Hippocampal formation (tissue), 2 donors: ENCODE measurements at regions not wholly inside any gene's neighbourhood (a gene's known extent, or its start where the extent isn't known, plus 50 kb on each side); places are given as distances from the start of the nearest gene placed in this dataset.

Experiments
- DNase-seq, 2 donors: peaks; one replicate each; lab custom pipeline; 2025; lab: John Stamatoyannopoulos, UW

DNA sequence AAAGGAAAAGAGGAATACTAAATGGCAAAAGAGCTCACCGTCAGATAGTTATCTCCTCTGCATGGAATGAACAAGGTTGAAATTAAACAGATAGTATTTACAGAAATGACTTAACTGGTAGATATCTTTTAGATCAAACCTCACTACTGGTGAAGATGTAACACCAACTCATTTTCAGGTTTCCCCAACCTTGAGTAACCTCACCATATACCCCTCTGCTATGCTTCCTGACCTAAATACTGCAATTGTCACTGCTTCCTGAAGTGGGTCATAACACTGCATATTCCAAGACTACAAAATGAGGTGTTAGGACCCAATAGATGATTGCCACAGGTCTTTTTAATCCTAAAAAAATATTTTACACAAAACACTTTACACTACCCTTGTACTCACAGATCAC lies 76.3 kb upstream of the PLEKHA5 start:
- DNase-seq: no peak

GRCh38 chr12:19054035-19054434 lies 75.5 kb upstream of the PLEKHA5 start:
- no peak for DNase-seq

- no peak for DNase-seq
Observed at GRCh38 chr12:19055589-19055988, 73.9 kb upstream of the PLEKHA5 start.

DNA sequence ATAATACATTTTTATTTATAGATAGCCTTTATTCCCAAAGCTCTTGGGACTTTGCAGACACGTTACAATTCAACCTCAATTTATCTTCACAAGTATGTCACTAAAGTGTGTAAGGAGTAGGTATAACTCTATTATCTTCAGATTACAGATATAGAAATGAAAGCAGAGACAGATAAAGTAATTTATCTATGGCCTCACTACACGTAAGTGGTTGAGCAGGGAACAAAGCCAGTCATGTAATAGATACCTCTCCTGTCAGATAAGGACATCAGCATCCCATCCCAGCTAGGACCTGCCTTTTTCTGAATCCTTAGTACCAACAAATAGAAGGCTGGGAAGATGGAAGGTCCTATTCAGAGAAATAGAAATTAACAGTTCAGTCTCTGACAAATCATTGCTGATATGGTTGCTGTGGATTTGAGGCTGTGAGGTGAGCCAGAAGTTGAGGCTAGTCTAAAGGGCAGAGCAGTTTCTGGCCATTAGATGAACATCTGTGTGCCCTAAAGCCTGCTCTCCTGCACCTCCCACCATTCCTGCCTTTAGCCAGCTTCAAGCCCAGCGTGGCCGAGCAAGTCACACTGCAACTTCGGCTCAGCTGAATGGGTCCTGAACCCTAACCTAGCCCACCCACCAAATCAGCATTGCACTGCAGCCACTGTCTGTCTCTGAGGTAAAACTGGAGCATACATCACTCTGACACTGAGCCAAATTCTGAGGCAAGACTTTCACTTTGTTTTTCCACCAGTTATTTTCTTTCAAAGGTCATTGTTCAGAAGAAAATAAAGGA lies 71.1 kb upstream of the PLEKHA5 start:
- no peak for DNase-seq

DNA sequence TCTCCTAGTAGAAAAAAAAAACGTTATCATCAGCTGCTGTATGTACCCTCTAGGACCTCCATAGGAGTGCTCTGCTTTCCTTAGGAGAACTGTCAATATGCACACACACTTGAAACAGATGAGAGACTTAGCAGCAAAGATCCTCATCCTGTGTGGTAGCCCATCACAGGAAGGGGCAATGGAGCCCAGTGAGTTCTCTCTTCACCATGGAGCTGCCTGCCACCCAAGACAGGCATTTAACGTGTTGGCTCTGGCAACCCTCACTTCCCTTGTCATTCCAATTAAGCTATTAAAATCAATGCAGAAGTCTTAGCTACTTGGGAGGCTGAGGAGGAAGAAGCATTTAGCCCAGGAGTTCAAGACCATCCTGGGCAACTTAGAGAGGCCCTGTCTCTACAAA lies 64.8 kb upstream of the PLEKHA5 start:
- no peak for DNase-seq

GRCh38 chr12:19065223-19065622 lies 64.3 kb upstream of the PLEKHA5 start:
- no peak for DNase-seq

DNA sequence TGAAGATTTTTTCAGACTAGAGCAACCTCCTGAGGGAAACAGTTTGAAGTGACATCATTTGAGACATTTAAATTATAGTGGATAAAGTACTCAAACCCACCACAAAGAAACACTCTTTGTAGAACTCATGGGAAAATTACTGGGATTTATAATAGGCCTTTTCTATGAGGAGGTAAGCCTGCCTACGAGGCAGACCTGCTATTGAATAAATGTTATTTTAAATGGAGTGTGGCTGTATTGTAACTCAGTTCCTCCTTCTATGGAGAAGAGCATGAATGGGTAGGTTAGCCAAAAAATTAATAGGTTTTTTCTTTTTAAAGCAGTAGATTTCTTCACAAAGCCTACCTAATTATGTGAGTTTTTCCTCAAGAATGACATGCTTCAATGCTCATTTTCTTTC lies 63.7 kb upstream of the PLEKHA5 start:
- DNase-seq: no peak

- no peak for DNase-seq
Observed at GRCh38 chr12:19066475-19067001, 63.0 kb upstream of the PLEKHA5 start.

GRCh38 chr12:19068137-19068536 lies 61.4 kb upstream of the PLEKHA5 start:
- no peak for DNase-seq

GRCh38 chr12:19070341-19070740 lies 59.2 kb upstream of the PLEKHA5 start:
- DNase-seq: no peak

GRCh38 chr12:19074700-19075099 lies 54.8 kb upstream of the PLEKHA5 start:
- no peak for DNase-seq

DNA sequence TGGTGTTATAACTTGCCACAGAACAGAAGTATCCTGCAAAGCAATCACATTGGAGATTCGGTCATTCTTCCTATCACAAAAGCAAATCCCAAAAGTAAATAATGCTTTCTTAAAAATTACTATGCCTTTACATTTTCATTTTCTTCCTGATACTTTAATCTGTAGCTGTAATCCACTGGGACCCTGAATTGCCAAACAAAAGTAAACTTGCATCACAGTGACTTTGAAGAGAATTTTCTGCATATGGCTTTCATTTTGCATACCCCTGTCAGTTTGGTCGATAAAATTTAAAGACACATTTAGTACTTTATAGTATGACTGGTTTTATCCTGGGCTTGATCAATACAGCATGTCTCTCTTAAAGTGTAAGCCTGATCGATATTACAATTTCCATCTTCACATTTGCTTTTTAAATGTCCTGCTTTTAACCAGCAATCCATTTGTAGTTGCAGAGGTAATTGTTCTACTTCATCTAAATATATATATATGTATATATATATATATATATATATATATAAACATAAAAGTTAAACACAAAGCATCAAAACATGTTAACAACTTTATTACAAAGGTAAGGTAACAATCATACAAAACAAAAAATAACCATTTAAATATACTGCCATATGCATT lies 53.7 kb upstream of the PLEKHA5 start:
- DNase-seq: no peak
